Stimulated activated CD4-positive, alpha-beta T cell treated with anti-CD3 and anti-CD28 coated beads, Interleukin-4, amount 100 ng/mL, for 48 hours (primary cell): ENCODE measurements at regions not wholly inside any gene's neighbourhood (a gene's known extent, or its start where the extent isn't known, plus 50 kb on each side); places are given as distances from the start of the nearest gene placed in this dataset.

Experiments
- DNase-seq, 2 donors: peaks; one replicate each; pipeline ENCODE4 v3.0.0-alpha.2; 2020; ENCODE audit warnings: low read depth in 2 of 2

GRCh38 chr1:239538239-239538988, 152.0 kb downstream of the CHRM3 start:
- no peak for DNase-seq

GRCh38 chr1:239539051-239539450, 152.7 kb downstream of the CHRM3 start:
- no peak for DNase-seq

GRCh38 chr1:239539812-239540211, 153.4 kb downstream of the CHRM3 start:
- no peak for DNase-seq

- no peak for DNase-seq
Observed at GRCh38 chr1:239543873-239544272, 157.5 kb downstream of the CHRM3 start.

- DNase-seq: no peak
Observed at GRCh38 chr1:239545466-239545865, 159.1 kb downstream of the CHRM3 start.

- no peak for DNase-seq
Observed at GRCh38 chr1:239547987-239548386, 161.6 kb downstream of the CHRM3 start.

- DNase-seq: no peak
Observed at GRCh38 chr1:239550178-239550577, 163.8 kb downstream of the CHRM3 start.

- no peak for DNase-seq
Observed at GRCh38 chr1:239555350-239555749, 169.0 kb downstream of the CHRM3 start.

GRCh38 chr1:239558559-239558958, 172.2 kb downstream of the CHRM3 start:
- DNase-seq: no peak

- DNase-seq: no peak
Observed at GRCh38 chr1:239558991-239559390, 172.6 kb downstream of the CHRM3 start.

GRCh38 chr1:239560921-239561320, 174.6 kb downstream of the CHRM3 start:
- no peak for DNase-seq

GRCh38 chr1:239562095-239562494, 175.7 kb downstream of the CHRM3 start:
- DNase-seq: no peak

- DNase-seq: no peak
Observed at GRCh38 chr1:239563681-239564080, 177.3 kb downstream of the CHRM3 start.

- no peak for DNase-seq
Observed at GRCh38 chr1:239566074-239566473, 179.7 kb downstream of the CHRM3 start.

GRCh38 chr1:239570878-239571277, 184.5 kb downstream of the CHRM3 start:
- DNase-seq: no peak

- DNase-seq: no peak
Observed at GRCh38 chr1:239572183-239572582, 185.8 kb downstream of the CHRM3 start.

GRCh38 chr1:239574112-239574511, 187.7 kb downstream of the CHRM3 start:
- DNase-seq: no peak

- no peak for DNase-seq
Observed at GRCh38 chr1:239575113-239575512, 188.7 kb downstream of the CHRM3 start.

- DNase-seq: no peak
Observed at GRCh38 chr1:239583536-239583935, 197.2 kb downstream of the CHRM3 start.

GRCh38 chr1:239586128-239586527, 199.8 kb downstream of the CHRM3 start:
- DNase-seq: no peak

GRCh38 chr1:239587066-239587465, 200.7 kb downstream of the CHRM3 start:
- DNase-seq: no peak

- no peak for DNase-seq
Observed at GRCh38 chr1:239587574-239588369, 201.4 kb downstream of the CHRM3 start.

- DNase-seq: no peak
Observed at GRCh38 chr1:239590556-239590955, 204.2 kb downstream of the CHRM3 start.
